Mucosa of rectum (tissue), 2 donors: ENCODE measurements at regions not wholly inside any gene's neighbourhood (a gene's known extent, or its start where the extent isn't known, plus 50 kb on each side); places are given as distances from the start of the nearest gene placed in this dataset.

ENCODE experiments used
- H3K27ac ChIP-seq, 2 donors: one replicate each; pipeline ENCODE4 v1.7.0; 2013; ENCODE audit warnings: inconsistent platforms in 2 of 2, low read depth in 2 of 2, low read length in 2 of 2
- H3K27me3 ChIP-seq, 2 donors: one replicate each; pipeline ENCODE4 v1.7.0; 2013; ENCODE audit warnings: low read length in 2 of 2; ENCODE audit not compliant: control insufficient read depth in 2 of 2, insufficient read depth in 2 of 2
- H3K36me3 ChIP-seq, 2 donors: one replicate each; pipeline ENCODE4 v1.7.0; 2013; ENCODE audit warnings: low read length in 2 of 2; ENCODE audit not compliant: control insufficient read depth in 2 of 2, insufficient read depth in 2 of 2
- H3K4me1 ChIP-seq, 2 donors: one replicate each; pipeline ENCODE4 v1.7.0; 2013; ENCODE audit warnings: low read length in 2 of 2, mild to moderate bottlenecking in 1 of 2; ENCODE audit not compliant: control insufficient read depth in 2 of 2, insufficient read depth in 2 of 2
- H3K4me3 ChIP-seq, 2 donors: one replicate each; pipeline ENCODE4 v1.7.0; 2013; ENCODE audit warnings: low read length in 2 of 2
- H3K9ac ChIP-seq, 2 donors: one replicate each; pipeline ENCODE4 v1.7.0; 2013; ENCODE audit warnings: low read length in 2 of 2, low read depth in 1 of 2, mild to moderate bottlenecking in 1 of 2
- H3K9me3 ChIP-seq, 2 donors: one replicate each; pipeline ENCODE4 v1.7.0; 2013; ENCODE audit warnings: low read length in 2 of 2; ENCODE audit not compliant: control insufficient read depth in 2 of 2
- donor health status: healthy.
- donor health status: Normal muscosa, but diverticular disease.

GRCh38 chr5:154580422-154580821 lies 102.4 kb upstream of the HAND1 start:
- H3K9me3 ChIP-seq: no peaks in the 10 kb centered on the region
- H3K27ac ChIP-seq: no peak overlapping the region
- H3K4me1 ChIP-seq: no peaks in the 10 kb centered on the region
- no peaks in the 10 kb centered on the region for H3K36me3 ChIP-seq
- H3K9ac ChIP-seq: no peak overlapping the region
- H3K27me3 ChIP-seq: no peaks in the 10 kb centered on the region
- no peak overlapping the region for H3K4me3 ChIP-seq

GRCh38 chr5:154577416-154577815 lies 99.4 kb upstream of the HAND1 start:
- Histone ChIP-seq H3K4me3 (no peak overlapping the region), H3K4me1 (no peaks in the 10 kb centered on the region), H3K9ac (no peak overlapping the region), H3K36me3 (no peaks in the 10 kb centered on the region), H3K9me3 (no peaks in the 10 kb centered on the region), H3K27me3 (peaks cover 0 to 2% of the 10 kb centered on the region in 2 donors), H3K27ac (no peak overlapping the region)

GRCh38 chr5:154576429-154576806 lies 98.4 kb upstream of the HAND1 start:
- Histone ChIP-seq H3K9ac (no peak overlapping the region), H3K4me3 (no peak overlapping the region), H3K27me3 (peaks cover 0 to 2% of the 10 kb centered on the region in 2 donors), H3K9me3 (no peaks in the 10 kb centered on the region), H3K27ac (no peak overlapping the region), H3K36me3 (no peaks in the 10 kb centered on the region), H3K4me1 (no peaks in the 10 kb centered on the region)

- H3K4me3 ChIP-seq: no peak overlapping the region
- H3K4me1 ChIP-seq: no peaks in the 10 kb centered on the region
- H3K9me3 ChIP-seq: no peaks in the 10 kb centered on the region
- no peak overlapping the region for H3K9ac ChIP-seq
- H3K36me3 ChIP-seq: no peaks in the 10 kb centered on the region
- H3K27me3 ChIP-seq: peaks cover 0 to 2% of the 10 kb centered on the region in 2 donors
- H3K27ac ChIP-seq: no peak overlapping the region
These were observed 97.8 kb upstream of the HAND1 start for GRCh38 chr5:154575546-154576428.

GRCh38 chr5:154573011-154573410 lies 95.0 kb upstream of the HAND1 start:
- Histone ChIP-seq H3K27ac (no peak overlapping the region), H3K36me3 (no peaks in the 10 kb centered on the region), H3K4me1 (no peaks in the 10 kb centered on the region), H3K9ac (no peak overlapping the region), H3K9me3 (no peaks in the 10 kb centered on the region), H3K4me3 (no peak overlapping the region), H3K27me3 (peaks cover 0 to 2% of the 10 kb centered on the region in 2 donors)

GRCh38 chr5:154571325-154572035 lies 93.5 kb upstream of the HAND1 start:
- H3K27ac ChIP-seq: no peak overlapping the region
- no peak overlapping the region for H3K9ac ChIP-seq
- H3K36me3 ChIP-seq: no peaks in the 10 kb centered on the region
- H3K4me1 ChIP-seq: no peaks in the 10 kb centered on the region
- H3K27me3 ChIP-seq: peaks cover under 1 to 2% of the 10 kb centered on the region in 2 donors
- no peaks in the 10 kb centered on the region for H3K9me3 ChIP-seq
- H3K4me3 ChIP-seq: no peak overlapping the region

GRCh38 chr5:154570572-154571324 lies 92.7 kb upstream of the HAND1 start:
- H3K27me3 ChIP-seq: peaks cover 2 to 4% of the 10 kb centered on the region in 2 donors
- H3K4me3 ChIP-seq: no peak overlapping the region
- no peaks in the 10 kb centered on the region for H3K36me3 ChIP-seq
- no peaks in the 10 kb centered on the region for H3K4me1 ChIP-seq
- no peak overlapping the region for H3K9ac ChIP-seq
- no peaks in the 10 kb centered on the region for H3K9me3 ChIP-seq
- no peak overlapping the region for H3K27ac ChIP-seq

GRCh38 chr5:154568589-154568988 lies 90.6 kb upstream of the HAND1 start:
- H3K27ac ChIP-seq: no peak overlapping the region
- peaks cover 0 to 4% of the 10 kb centered on the region in 2 donors for H3K27me3 ChIP-seq
- H3K4me3 ChIP-seq: no peak overlapping the region
- no peaks in the 10 kb centered on the region for H3K4me1 ChIP-seq
- no peak overlapping the region for H3K9ac ChIP-seq
- H3K36me3 ChIP-seq: no peaks in the 10 kb centered on the region
- no peaks in the 10 kb centered on the region for H3K9me3 ChIP-seq

- Histone ChIP-seq H3K9ac (no peak overlapping the region), H3K4me1 (no peaks in the 10 kb centered on the region), H3K27ac (no peak overlapping the region), H3K9me3 (no peaks in the 10 kb centered on the region), H3K27me3 (peaks cover 0 to 4% of the 10 kb centered on the region in 2 donors), H3K36me3 (no peaks in the 10 kb centered on the region), H3K4me3 (no peak overlapping the region)
These were observed 89.1 kb upstream of the HAND1 start for GRCh38 chr5:154567155-154567554.
